ENCODE measurements at regions not wholly inside any gene's neighbourhood (a gene's known extent, or its start where the extent isn't known, plus 50 kb on each side); places are given as distances from the start of the nearest gene placed in this dataset.
"Not testable (repeated sequence)": the region's sequence is repeated elsewhere in the genome, so short reads cannot be mapped to it uniquely, and the experiment has no call there.

DNA sequence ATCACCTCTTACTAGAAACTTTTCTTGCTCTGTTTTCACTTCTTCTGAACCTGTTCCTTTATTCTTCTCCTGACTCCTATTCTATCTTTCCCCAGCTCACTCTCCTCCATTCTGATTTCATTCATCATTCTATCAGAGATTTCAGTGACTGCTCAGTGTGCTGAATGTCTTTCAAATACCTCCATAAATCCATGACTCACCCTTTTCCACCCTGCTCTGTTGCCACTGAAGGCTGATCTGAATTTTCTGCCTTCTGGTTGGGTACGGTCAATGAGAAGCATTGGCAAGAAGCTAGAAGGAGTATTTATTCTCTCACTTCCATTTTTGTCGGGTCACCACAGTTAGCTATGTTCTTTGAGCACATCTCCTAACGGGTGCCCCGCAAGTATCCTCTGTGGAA lies 265.9 kb downstream of the CBLL2 start:
- DNase-seq, result no peak

DNA sequence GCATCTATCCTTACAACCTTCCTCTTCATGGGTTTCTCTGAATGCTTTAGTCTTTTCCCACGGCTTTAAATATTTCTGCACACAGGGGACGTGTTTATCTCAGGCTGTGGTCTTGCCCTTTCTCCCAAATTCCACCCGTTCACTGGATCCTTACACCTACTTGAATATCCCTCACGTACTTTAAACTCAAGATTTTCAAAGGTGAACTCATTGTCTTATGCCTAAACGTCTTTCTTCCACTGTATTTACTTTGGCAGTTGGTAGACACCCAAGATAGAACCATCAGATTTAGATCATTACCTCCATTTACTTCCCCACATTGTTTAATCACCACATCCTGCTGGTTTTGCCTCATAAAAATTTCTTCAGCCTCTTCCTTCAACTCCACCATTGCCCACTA lies 269.2 kb downstream of the CBLL2 start:
- DNase-seq, result no peak

GRCh38 chrX:22542641-22543040 lies 269.9 kb downstream of the CBLL2 start:
- no peak for DNase-seq

DNA sequence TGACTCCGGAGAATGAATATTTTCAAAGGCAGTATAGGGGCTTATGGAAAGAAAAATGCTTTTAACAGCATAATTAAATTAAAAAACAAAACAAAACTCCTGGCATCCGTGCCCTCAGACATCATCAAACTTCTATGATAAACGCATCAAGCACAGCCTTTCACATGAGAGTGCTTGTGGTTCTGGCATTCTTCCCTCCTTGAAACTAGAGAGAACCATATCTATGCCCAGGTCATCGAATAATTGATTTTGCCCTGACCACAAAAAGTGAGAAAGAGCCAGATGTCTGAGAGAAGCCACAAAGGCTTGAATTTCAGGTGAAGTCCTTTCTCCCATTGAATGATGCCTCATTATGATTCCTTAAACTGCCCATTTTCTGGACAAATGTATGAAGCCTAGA lies 286.8 kb downstream of the CBLL2 start:
- no peak for DNase-seq

DNA sequence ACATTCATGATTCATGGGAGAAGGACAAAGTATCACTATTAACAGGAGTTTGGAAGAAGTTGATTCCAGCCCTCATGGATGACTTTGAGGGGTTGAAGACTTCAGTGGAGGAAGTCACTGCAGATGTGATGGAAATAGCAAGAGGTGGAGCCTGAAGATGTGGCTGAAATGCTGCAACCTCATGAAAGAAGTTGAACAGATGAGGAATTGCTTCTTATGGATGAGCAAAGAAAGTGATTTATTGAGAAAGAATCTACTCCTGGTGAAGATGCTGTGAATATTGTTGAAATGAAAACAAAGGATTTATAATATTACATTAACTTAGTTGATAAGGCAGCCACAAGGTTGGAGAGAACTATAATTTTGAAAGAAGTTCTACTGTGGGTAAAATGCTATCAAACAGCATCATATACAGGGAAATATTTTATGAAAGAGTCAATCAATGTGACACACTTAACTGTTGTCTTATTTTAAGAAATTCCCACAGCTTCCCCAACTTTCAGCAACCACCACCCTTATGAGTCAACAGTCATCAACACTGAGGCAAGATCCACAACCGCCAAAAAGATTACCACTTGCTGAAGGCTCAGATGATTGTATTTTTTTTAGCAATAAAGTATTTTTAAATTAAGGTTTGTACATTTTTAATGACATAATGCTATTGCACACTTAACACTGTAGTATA lies 302.6 kb downstream of the CBLL2 start:
- DNase-seq, result no peak

DNA sequence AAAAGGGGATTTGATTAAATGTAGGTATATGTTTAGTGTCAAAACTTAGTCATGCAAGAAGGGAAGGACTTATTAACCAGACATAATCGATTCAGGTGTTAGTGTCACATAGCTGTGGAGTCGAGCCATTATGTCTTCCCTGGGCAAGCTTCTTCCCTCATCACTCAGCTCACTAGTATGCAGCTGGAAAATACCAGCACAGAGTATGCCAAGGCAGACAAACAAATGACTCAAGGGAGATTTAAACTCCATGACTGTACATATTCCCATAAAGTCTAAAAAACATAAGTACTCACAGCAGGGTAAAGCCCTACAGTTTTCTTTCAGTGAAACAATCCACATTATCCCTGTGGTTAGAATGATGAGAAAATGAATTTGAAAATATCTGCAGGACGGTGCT lies 304.5 kb downstream of the CBLL2 start:
- no peak for DNase-seq

- no peak for DNase-seq
These were observed 313.1 kb downstream of the CBLL2 start for GRCh38 chrX:22585831-22586230.

DNA sequence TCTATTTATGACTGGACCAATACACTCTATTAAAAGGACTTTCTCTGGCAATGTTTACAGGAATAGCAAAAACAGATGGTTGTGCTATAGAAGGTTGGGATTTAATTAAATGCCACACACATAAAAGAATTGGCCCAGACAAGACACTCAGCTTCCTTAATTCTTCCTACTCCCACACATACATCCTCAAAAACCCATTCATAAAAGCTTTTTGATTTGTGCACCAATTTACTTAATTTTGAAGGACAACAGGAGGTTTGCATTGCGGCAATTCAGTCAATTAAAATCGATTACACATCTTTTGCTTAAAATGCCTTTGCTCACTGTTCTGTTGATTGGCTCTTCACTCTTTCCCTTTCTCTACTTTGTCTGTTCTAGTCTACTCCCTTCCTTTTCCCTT lies 317.1 kb downstream of the CBLL2 start:
- DNase-seq, result no peak

- no peak for DNase-seq
These were observed 322.1 kb downstream of the CBLL2 start for GRCh38 chrX:22594766-22595165.

DNA sequence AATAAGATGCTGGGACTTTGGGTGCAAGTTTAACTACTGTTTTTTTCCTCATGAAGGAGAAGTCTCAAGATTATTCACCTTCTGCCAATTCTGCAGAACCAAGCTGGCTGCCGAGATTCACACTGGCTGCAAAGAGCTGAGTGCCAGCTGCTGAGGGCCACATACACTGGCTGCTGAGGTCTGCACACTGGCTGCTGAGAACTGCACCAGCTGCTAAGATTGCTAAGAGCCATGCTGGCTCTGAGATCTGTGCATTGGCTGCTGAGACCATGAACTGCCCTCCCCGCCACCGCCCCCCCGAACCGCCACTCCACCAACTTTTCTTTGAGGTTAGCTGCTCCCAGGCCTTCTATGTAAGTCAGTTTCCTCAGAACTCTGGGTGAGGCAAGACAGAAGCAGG lies 330.3 kb downstream of the CBLL2 start:
- no peak for DNase-seq

GRCh38 chrX:22609452-22609851 lies 336.7 kb downstream of the CBLL2 start:
- DNase-seq, result not testable (repeated sequence)

DNA sequence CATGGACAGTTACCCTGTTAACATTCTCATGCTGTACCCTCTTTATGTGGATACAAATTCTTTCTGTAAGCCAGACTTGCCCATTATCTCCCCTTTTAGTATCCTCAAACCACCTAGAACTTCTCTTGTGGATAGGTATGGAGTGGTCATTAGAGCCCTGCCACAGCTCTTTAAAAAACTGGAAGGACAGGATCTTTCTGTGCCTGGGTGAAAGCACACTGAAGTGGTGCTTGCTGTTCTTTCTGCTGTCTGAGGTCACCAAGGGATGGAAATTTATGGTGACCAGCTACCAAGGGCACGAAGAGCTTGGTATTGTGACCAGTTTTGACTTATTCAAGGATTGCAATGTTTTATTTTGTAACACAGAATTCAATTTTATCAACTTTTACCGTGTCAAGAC lies 344.2 kb downstream of the CBLL2 start:
- no peak for DNase-seq

DNA sequence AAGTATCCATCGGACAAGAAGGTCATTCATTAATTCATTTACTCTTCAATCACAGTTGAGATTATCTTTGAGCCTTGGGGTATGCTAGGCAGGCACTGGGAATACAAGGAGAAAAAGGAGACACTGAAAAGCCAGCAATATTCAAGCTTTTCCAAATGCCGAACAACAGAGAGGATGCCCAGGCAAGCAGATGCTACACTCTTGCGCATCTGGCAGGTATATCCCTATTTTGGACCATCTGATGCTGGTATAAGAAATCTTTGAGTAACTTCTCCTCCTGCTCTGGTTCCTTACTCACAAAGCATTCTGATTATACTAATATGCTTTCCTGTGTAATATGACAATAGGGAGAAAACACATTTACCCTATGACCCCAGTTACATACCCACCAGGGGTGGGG lies 354.9 kb downstream of the CBLL2 start:
- no peak for DNase-seq

- DNase-seq, result no peak
These were observed 355.6 kb downstream of the CBLL2 start for GRCh38 chrX:22628275-22628674.

DNA sequence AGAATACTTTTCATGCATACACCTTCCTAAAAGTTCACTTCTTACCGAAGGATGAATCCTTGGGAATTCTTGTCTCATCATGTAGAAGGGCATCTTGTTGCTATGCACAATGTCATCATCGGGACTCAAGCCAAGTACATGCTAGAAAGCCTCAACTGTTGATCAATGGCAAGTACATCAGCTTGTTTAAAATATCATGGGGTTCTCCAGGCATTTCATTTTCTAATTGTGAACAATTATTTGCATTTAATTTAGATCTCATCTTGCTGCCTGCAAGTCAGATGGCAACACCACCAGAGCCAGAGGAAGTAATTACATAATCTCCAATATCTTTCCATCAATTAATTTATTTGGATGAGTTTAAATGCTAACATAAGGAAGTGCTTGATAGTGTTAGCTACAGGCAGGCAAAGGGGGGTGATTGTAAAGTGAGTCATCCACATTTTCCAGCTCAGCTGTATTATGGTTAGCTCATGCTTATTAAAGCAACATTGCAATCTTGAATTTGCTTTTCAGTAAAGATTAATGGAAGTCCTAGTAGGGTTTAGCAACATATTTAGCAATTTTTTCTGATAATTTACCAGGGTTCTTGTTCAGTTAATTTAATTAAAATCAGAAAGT lies 356.5 kb downstream of the CBLL2 start:
- DNase-seq, result no peak

DNA sequence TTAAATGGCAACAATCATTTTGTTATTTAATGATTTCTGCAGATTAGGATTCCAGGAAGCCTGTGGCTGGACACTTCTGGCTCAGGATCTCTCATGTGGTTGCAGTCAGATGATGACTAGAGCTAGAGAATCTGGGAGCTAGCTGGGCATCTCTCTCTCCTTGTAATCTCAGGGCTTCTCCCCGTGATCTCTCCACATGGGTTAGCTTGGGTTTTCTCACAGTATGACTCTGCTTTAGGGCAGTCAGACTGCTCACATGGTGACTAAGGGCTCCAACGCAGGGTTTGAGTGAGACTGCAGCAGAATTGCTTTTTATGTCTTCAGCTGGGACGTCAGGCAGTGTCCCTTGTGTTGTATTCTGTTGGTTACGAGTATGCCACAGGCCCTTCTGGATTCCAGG lies 361.4 kb downstream of the CBLL2 start:
- no peak for DNase-seq

DNA sequence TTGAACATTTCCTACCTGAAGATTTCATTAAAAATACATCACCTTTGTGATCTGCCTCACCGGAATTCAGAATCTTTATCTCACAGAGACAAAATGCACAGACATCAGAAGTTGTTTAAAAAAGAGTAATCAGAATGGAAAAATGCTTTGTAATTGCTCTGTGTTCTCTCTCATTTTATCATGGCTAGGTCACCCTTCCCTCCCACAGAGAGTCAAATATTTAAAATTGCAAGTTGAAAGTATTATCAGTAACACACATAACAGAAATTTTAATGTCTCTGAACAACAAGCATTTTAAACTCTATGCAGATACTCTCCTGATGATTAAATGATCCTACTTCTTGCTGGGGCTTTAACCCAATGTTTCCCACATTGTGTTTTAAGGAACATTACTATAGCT lies 362.0 kb downstream of the CBLL2 start:
- DNase-seq, result no peak

GRCh38 chrX:22648281-22648680 lies 351.5 kb upstream of the DDX53 start:
- DNase-seq, result no peak

GRCh38 chrX:22650691-22651090 lies 349.1 kb upstream of the DDX53 start:
- no peak for DNase-seq

- no peak for DNase-seq
These were observed 347.2 kb upstream of the DDX53 start for GRCh38 chrX:22652596-22652995.

- no peak for DNase-seq
These were observed 339.0 kb upstream of the DDX53 start for GRCh38 chrX:22660756-22661155.

GRCh38 chrX:22662776-22663175 lies 337.0 kb upstream of the DDX53 start:
- DNase-seq, result no peak

DNA sequence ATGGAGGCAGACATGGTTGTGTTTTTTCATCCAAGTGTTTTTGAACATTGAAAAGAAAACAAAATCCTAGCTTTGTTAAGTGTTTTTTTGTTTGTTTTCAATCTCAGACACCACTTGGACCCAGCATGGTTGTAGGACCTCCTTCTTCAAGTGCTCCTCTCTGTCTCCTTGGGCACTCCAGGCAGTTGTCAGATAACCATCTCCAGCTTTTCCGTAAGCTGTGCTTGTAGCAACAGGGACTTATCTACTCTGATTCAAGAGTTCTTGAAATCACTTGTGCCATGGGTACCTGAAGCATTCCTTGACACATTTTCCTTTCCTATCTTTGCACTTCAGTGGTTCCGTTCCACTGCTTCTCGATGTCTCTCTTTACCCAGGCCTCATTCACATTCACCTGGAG lies 334.9 kb upstream of the DDX53 start:
- no peak for DNase-seq

- no peak for DNase-seq
These were observed 333.9 kb upstream of the DDX53 start for GRCh38 chrX:22665818-22666217.

DNA sequence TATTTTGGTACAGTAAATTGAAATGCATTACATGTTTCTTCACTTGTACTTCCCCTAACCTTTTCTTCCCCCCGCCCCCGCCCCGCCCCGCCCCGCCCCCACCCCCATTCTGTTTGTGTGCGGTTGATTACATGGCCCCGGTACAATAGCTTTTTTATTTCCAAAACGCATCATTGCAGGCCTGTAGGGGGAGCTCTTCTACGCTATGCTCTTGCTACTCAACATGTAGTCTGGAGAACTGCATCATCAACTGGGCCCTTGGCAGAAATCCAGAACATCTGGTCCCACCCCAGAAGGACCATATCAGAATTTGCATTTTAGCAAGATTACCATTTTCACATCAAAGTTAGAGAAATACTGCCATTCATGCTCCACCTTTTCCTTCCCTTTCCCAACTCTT lies 333.3 kb upstream of the DDX53 start:
- no peak for DNase-seq
